ENCODE measurements at regions not wholly inside any gene's neighbourhood (a gene's known extent, or its start where the extent isn't known, plus 50 kb on each side); places are given as distances from the start of the nearest gene placed in this dataset.

DNA sequence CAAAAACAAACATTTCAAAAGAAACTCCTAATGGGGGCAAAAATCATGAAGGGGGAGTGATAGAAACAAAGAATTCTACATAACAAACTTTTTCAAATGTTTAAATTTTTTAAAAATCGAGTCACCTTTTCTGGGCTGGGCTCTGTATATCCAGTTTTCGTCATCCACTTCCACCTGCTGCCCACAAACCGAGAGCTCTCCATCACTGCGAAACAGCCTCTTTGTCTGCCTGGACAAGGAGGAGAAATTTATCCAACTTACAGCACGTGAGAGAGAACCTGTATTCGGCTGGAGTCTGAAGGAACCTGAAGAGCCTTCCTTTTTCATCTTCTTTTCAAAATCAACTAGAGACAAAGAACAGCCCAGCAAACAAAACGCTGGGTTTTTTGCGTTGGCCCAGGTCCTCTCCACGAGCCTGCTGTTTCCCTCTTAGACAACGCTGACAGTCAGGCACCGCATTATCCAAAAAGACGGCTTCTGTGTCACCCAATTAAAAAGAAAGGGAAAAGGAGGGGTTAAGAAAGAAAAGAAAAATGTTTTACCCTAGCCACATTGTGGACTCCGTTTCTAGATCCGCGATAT, 72.4 kb upstream of the NHSL1 start:
- no peak overlapping the region for H3K9ac ChIP-seq
- H2AFZ ChIP-seq (ENCODE audit: low read depth): no peak overlapping the region
- no peaks in the 10 kb centered on the region for H3K27me3 ChIP-seq (ENCODE audit: insufficient read depth, low read depth)
- H3K4me1 ChIP-seq (ENCODE audit: low read depth, poor library complexity, severe bottlenecking): no peaks in the 10 kb centered on the region
- H3K4me3 ChIP-seq (IDR thresholded peaks at IDR 0.05; ENCODE audit: insufficient read depth, low read depth, low read length): no peak overlapping the region
- TF ChIP-seq, protein P1, sequence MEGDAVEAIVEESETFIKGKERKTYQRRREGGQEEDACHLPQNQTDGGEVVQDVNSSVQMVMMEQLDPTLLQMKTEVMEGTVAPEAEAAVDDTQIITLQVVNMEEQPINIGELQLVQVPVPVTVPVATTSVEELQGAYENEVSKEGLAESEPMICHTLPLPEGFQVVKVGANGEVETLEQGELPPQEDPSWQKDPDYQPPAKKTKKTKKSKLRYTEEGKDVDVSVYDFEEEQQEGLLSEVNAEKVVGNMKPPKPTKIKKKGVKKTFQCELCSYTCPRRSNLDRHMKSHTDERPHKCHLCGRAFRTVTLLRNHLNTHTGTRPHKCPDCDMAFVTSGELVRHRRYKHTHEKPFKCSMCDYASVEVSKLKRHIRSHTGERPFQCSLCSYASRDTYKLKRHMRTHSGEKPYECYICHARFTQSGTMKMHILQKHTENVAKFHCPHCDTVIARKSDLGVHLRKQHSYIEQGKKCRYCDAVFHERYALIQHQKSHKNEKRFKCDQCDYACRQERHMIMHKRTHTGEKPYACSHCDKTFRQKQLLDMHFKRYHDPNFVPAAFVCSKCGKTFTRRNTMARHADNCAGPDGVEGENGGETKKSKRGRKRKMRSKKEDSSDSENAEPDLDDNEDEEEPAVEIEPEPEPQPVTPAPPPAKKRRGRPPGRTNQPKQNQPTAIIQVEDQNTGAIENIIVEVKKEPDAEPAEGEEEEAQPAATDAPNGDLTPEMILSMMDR (conservative IDR thresholded peaks at IDR 0.05; ENCODE audit: low read depth, low read length): no peak
- H3K27ac ChIP-seq: no peak overlapping the region
- H4K20me1 ChIP-seq (ENCODE audit: insufficient read depth): no peaks in the 10 kb centered on the region
- no peak overlapping the region for H3K4me2 ChIP-seq
- no peaks in the 10 kb centered on the region for H3K36me3 ChIP-seq (ENCODE audit: insufficient read depth)
- no peaks in the 10 kb centered on the region for H3K79me2 ChIP-seq (ENCODE audit: insufficient read depth, low read depth)

- no peak overlapping the region for H3K27ac ChIP-seq
Observed at GRCh38 chr6:138572167-138572875, 73.0 kb upstream of the NHSL1 start.

GRCh38 chr6:138572885-138573284, 73.6 kb upstream of the NHSL1 start:
- no peak overlapping the region for H2AFZ ChIP-seq (ENCODE audit: low read depth)

More at GRCh38 chr6:138572167-138572875, 73.0 kb upstream of the NHSL1 start:
- Histone ChIP-seq H3K27me3 (ENCODE audit: insufficient read depth, low read depth) (no peaks in the 10 kb centered on the region), H2AFZ (ENCODE audit: low read depth) (no peak overlapping the region), H3K4me1 (ENCODE audit: low read depth, poor library complexity, severe bottlenecking) (no peaks in the 10 kb centered on the region), H3K36me3 (ENCODE audit: insufficient read depth) (no peaks in the 10 kb centered on the region), H3K4me2 (no peak overlapping the region), H4K20me1 (ENCODE audit: insufficient read depth) (no peaks in the 10 kb centered on the region), H3K79me2 (ENCODE audit: insufficient read depth, low read depth) (no peaks in the 10 kb centered on the region), H3K4me3 (IDR thresholded peaks at IDR 0.05; ENCODE audit: insufficient read depth, low read depth, low read length) (no peak overlapping the region), H3K9ac (no peak overlapping the region)
- TF ChIP-seq, protein P1 (conservative IDR thresholded peaks at IDR 0.05; ENCODE audit: low read depth, low read length): no peak

DNA sequence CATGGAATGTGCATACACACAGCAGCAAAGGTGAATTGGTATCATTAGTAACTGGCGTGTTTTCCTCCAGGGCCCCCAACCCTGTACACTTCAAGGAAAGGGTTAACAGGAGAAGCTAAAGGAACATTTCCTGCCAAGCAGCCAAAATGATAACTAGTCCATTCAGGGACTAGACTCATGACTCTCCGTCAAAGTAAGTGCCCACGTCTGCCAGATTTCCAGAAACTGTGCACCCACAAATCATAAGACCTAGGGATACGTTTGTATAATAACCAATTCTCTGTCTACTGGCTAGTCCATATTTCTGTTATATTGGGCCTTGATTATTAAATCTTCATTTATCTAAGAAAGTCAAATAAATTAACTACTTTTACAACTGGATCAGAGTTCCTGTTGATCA, 76.0 kb upstream of the NHSL1 start:
- Histone ChIP-seq H3K4me3 (IDR thresholded peaks at IDR 0.05; ENCODE audit: insufficient read depth, low read depth, low read length) (no peak overlapping the region), H3K79me2 (ENCODE audit: insufficient read depth, low read depth) (no peaks in the 10 kb centered on the region), H3K27me3 (ENCODE audit: insufficient read depth, low read depth) (no peaks in the 10 kb centered on the region), H4K20me1 (ENCODE audit: insufficient read depth) (no peaks in the 10 kb centered on the region), H3K9ac (no peak overlapping the region), H3K27ac (no peak overlapping the region), H2AFZ (ENCODE audit: low read depth) (no peak overlapping the region), H3K36me3 (ENCODE audit: insufficient read depth) (no peaks in the 10 kb centered on the region), H3K4me1 (ENCODE audit: low read depth, poor library complexity, severe bottlenecking) (no peaks in the 10 kb centered on the region), H3K4me2 (no peak overlapping the region)
- TF ChIP-seq, protein P1 (conservative IDR thresholded peaks at IDR 0.05; ENCODE audit: low read depth, low read length): no peak

More at GRCh38 chr6:138572885-138573284, 73.6 kb upstream of the NHSL1 start:
- no peaks in the 10 kb centered on the region for H3K4me1 ChIP-seq (ENCODE audit: low read depth, poor library complexity, severe bottlenecking)
- TF ChIP-seq, protein P1 (conservative IDR thresholded peaks at IDR 0.05; ENCODE audit: low read depth, low read length): no peak
- no peak overlapping the region for H3K4me2 ChIP-seq
- H3K36me3 ChIP-seq (ENCODE audit: insufficient read depth): no peaks in the 10 kb centered on the region
- H4K20me1 ChIP-seq (ENCODE audit: insufficient read depth): no peaks in the 10 kb centered on the region
- H3K27ac ChIP-seq: no peak overlapping the region
- H3K9ac ChIP-seq: no peak overlapping the region
- H3K4me3 ChIP-seq (IDR thresholded peaks at IDR 0.05; ENCODE audit: insufficient read depth, low read depth, low read length): no peak overlapping the region
- H3K27me3 ChIP-seq (ENCODE audit: insufficient read depth, low read depth): no peaks in the 10 kb centered on the region
- H3K79me2 ChIP-seq (ENCODE audit: insufficient read depth, low read depth): no peaks in the 10 kb centered on the region

Measured in KMS-11 (cell line).